HG03565 (cell line): ENCODE measurements at regions not wholly inside any gene's neighbourhood (a gene's known extent, or its start where the extent isn't known, plus 50 kb on each side); places are given as distances from the start of the nearest gene placed in this dataset.
"Not testable (repeated sequence)": the region's sequence is repeated elsewhere in the genome, so short reads cannot be mapped to it uniquely, and the experiment has no call there.

ENCODE experiments used
- ATAC-seq: cut with Tn5 transposase; IDR thresholded peaks from one replicate; pipeline ENCODE4 v1.9.1; 2021; ENCODE audit warnings: mild to moderate bottlenecking, moderate library complexity; ENCODE audit not compliant: unreplicated experiment

DNA sequence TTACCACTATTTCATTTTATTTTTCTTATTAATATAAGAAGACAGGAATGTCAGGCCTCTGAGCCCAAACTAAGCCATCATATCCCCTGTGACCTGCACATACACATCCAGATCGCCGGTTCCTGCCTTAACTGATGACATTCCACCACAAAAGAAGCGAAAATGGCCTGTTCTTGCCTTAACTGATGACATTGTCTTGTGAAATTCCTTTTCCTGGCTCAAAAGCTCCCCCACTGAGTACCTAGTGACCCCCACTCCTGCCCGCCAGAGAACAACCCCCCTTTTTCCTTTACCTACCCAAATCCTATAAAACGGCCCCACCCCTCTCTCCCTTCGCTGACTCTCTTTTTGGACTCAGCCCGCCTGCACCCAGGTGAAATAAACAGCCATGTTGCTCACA lies 77.8 kb upstream of the FANCL start:
- not testable (repeated sequence) for ATAC-seq

DNA sequence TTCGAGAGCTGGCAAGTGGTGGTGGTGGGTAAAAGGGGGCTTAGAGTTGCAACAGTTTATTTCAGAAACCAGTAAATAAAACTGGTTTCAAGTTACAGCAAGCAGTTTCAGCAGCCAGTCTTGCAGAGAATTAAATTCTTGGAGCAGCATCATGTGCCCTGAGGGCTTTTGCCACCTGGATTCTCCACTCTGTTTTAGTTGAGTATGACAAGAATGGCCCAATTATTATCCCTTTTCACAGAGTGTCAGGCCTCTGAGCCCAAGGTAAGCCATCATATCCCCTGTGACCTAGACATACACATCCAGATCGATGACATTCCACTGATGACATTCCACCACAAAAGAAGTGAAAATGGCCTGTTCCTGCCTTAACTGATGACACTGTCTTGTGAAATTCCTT lies 72.8 kb upstream of the FANCL start:
- ATAC-seq: no peak

DNA sequence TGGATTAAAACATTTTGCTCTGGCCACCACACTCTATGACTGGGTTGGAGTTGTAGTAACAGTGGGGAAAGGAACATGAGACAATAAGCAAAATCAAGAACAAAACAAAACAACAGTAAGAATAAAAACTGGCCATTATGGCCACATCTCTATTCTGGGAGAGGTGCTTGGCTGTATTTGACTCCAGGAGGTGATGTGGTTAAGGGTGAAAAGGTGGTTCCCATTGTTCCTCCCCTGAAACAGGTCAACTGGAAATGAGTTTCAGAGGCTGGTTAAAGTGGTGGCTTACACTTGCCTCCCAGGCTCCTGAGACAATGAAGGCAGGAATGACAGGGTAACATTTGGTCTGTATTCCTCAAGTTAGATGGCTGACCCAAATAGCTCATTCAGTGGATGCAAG lies 67.3 kb upstream of the FANCL start:
- ATAC-seq: no peak

DNA sequence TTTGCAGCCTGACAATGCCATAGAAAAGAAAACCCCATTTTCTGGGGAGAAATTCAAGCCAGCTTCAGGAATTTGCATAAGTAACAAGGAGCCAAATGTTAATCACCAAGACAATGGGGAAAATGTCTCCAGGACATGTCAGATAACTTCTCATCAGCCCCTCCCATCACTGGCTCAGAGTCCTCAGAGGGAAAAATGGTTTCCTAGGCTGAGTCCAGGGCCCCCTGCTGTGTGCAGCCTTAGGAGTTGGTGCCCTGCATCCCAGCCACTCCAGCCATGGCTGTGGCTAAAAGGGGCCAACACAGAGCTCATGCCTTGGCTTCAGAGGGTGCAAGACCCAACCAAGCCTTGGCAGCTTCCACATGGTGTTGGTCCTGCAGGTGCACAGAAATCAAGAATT lies 63.7 kb upstream of the FANCL start:
- ATAC-seq: no peak

DNA sequence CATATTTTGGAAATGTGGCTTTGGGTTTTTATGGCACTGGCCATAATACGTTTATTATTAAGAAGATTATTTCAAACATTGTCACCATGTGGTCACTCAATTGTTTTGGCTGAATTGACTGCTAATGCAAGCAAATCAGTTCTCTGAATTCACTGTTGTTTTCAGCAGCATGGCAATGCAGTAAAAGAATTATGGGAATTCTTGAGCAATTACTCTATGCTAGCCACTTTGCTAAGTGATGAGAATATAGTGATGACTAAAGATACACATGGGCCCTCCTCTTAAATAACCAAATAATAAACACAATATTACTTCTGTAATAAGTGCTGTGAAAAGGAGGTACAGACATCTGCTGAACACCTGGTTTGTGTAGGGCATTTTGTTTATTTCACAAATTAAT lies 58.0 kb upstream of the FANCL start:
- no peak for ATAC-seq

DNA sequence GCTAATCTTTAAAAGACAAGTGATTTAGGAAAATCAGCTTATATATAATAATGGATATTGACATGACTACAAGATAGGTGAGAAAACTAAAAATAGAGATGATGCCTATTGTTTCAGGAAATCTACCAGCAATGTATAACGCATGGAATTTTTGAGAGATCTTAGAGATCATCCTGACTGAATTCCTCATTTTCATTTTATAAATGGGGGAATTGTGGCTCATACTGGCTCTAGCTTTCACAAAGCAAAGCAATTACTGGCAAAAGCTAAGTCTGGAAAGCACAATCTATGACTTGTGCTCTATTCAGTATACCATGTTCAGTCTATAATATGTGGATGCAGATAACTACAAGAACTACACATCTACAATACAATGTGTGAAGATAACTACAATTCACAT lies 51.9 kb upstream of the FANCL start:
- ATAC-seq: no peak

DNA sequence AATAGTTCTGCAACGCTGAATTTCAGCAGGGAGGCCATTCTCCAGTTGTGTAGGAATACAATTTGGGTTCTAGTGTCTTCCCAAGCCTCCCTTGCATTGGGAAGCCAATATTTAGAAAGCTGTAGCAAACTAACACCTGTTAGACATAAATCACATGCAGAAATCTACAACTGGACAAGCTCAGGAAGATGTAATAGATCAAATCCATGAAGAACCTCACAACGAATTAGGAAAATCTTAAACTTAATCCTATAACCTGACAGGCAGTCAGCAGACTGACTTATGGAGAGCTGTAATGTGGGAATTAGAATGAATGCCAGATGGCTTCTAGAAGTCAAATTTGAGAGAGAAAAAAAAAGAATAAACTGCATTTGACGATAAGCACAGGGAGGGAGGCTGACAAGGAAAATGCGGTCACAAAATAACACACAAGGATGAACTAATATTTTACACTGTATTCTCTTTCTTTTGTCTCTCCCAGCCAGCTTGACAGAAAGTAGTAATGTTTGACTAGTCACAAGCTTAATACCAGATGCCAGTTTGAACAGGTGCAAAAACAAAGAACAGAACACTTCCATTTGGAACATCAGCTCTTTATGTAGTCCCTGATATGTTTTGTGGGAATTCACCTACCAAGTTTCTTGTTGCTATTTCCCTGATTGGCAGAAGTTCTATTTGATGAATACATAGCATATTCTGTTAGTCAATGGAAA lies 50.8 kb upstream of the FANCL start:
- ATAC-seq: no peak
